HFFc6 (cell line): ENCODE measurements at regions not wholly inside any gene's neighbourhood (a gene's known extent, or its start where the extent isn't known, plus 50 kb on each side); places are given as distances from the start of the nearest gene placed in this dataset.

Source experiments
- DNase-seq: peaks from one replicate; pipeline ENCODE4 v3.0.0-alpha.2; 2018
- H3K27ac Mint-ChIP-seq: 2 replicates; pipeline ENCODE4 v1.8.0; 2020; ENCODE audit warnings: mild to moderate bottlenecking, mixed read lengths
- H3K27me3 Mint-ChIP-seq: 2 replicates; pipeline ENCODE4 v1.8.0; 2021; ENCODE audit warnings: mild to moderate bottlenecking, moderate library complexity, mixed read lengths; ENCODE audit not compliant: insufficient read depth
- H3K36me3 Mint-ChIP-seq: 2 replicates; pipeline ENCODE4 v1.8.0; 2021; ENCODE audit warnings: low read depth, mixed read lengths
- H3K4me1 Mint-ChIP-seq: 2 replicates; pipeline ENCODE4 v1.8.0; 2020; ENCODE audit warnings: low read depth, mixed read lengths
- H3K4me3 Mint-ChIP-seq: 2 replicates; pipeline ENCODE4 v1.8.0; 2020; ENCODE audit warnings: mild to moderate bottlenecking, moderate library complexity, mixed read lengths
- H3K9me3 Mint-ChIP-seq: 2 replicates; pipeline ENCODE4 v1.8.0; 2020; ENCODE audit warnings: mild to moderate bottlenecking, mixed read lengths
- CTCF ChIP-seq: fragments of 200-600 bp; sonication (generic); IDR thresholded peaks from 2 replicates; pipeline ENCODE4 v1.5.0; 2021; ENCODE audit warnings: antibody characterized with exemption, mild to moderate bottlenecking

- Mint-ChIP-seq H3K9me3 (peaks cover 40% of the 10 kb centered on the region), H3K4me1 (no peaks in the 10 kb centered on the region), H3K27ac (no peak overlapping the region), H3K27me3 (no peaks in the 10 kb centered on the region), H3K4me3 (no peak overlapping the region), H3K36me3 (peaks cover 5% of the 10 kb centered on the region; the same call in 1 of the 2 replicates)
- DNase-seq = no peak
- TF ChIP-seq CTCF = no peak
These were observed 241.3 kb upstream of the GRIP1 start for GRCh38 chr12:66920205-66920604.

- no peaks in the 10 kb centered on the region for H3K4me1 Mint-ChIP-seq
- H3K27me3 Mint-ChIP-seq = no peaks in the 10 kb centered on the region
- H3K9me3 Mint-ChIP-seq = peaks cover 35% of the 10 kb centered on the region
- no peak for DNase-seq
- H3K27ac Mint-ChIP-seq = no peak overlapping the region
- no peaks in the 10 kb centered on the region for H3K36me3 Mint-ChIP-seq
- TF ChIP-seq CTCF = no peak
- H3K4me3 Mint-ChIP-seq = no peak overlapping the region
These were observed 242.3 kb upstream of the GRIP1 start for GRCh38 chr12:66921151-66921550.

DNA sequence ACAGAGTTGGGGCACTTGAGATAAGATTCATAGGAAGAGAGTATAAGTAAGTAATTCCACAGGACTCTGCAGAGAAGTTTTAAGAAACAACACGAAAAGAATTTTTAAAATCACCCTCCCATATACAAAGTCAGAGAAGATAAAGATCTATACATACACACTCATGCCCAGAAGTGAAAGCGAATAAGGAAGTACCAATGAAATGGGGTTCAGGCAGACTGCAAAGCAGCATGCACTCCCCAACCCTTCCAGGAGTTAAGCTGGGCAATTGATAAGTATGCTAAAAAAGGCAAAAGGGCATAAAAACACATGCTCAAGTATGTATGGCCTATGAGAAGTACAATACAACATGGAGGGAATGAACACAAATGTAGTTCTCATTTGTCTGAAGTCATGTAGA lies 246.2 kb upstream of the GRIP1 start:
- Mint-ChIP-seq H3K4me3 (no peak overlapping the region), H3K27me3 (no peaks in the 10 kb centered on the region), H3K9me3 (peaks cover 36% of the 10 kb centered on the region), H3K27ac (no peak overlapping the region), H3K4me1 (no peaks in the 10 kb centered on the region), H3K36me3 (no peaks in the 10 kb centered on the region)
- no peak for TF ChIP-seq CTCF
- DNase-seq = no peak

GRCh38 chr12:66929121-66929520 lies 250.2 kb upstream of the GRIP1 start:
- Mint-ChIP-seq H3K4me1 (no peaks in the 10 kb centered on the region), H3K27ac (no peak overlapping the region), H3K27me3 (no peaks in the 10 kb centered on the region), H3K9me3 (peaks cover 17% of the 10 kb centered on the region), H3K4me3 (no peak overlapping the region), H3K36me3 (no peaks in the 10 kb centered on the region)
- TF ChIP-seq CTCF = no peak
- no peak for DNase-seq

GRCh38 chr12:66931091-66931490 lies 252.2 kb upstream of the GRIP1 start:
- no peak overlapping the region for H3K4me3 Mint-ChIP-seq
- no peak overlapping the region for H3K27ac Mint-ChIP-seq
- TF ChIP-seq CTCF = no peak
- no peaks in the 10 kb centered on the region for H3K36me3 Mint-ChIP-seq
- H3K9me3 Mint-ChIP-seq = peaks cover 18% of the 10 kb centered on the region
- DNase-seq = no peak
- no peaks in the 10 kb centered on the region for H3K27me3 Mint-ChIP-seq
- no peaks in the 10 kb centered on the region for H3K4me1 Mint-ChIP-seq

DNA sequence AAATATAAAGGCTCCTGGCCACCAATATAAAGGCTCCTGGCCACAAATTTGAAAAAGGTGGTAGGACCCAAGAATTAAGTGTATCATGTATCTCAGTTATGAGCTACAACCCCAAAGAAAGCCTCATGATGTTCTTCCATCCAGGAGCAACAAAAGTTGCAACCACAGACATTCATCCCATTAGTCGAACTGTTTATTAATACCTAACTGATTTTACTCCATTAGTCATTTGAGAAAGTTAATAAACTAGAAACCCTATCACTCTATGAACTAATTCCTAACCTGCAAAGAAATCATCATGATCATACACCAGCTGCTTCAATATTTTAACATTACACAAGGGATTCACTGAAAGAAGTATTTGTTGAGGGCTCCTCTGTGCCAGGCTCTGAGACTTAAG lies 253.2 kb upstream of the GRIP1 start:
- no peak overlapping the region for H3K27ac Mint-ChIP-seq
- H3K36me3 Mint-ChIP-seq = peaks cover 3% of the 10 kb centered on the region; the same call in 1 of the 2 replicates
- no peaks in the 10 kb centered on the region for H3K27me3 Mint-ChIP-seq
- peaks cover 22% of the 10 kb centered on the region for H3K9me3 Mint-ChIP-seq
- H3K4me1 Mint-ChIP-seq = no peaks in the 10 kb centered on the region
- no peak for DNase-seq
- no peak for TF ChIP-seq CTCF
- no peak overlapping the region for H3K4me3 Mint-ChIP-seq
